HG03039 (cell line): ENCODE measurements at regions not wholly inside any gene's neighbourhood (a gene's known extent, or its start where the extent isn't known, plus 50 kb on each side); places are given as distances from the start of the nearest gene placed in this dataset.

Experiments
- ATAC-seq: cut with Tn5 transposase; IDR thresholded peaks from one replicate; pipeline ENCODE4 v1.9.1; 2021; ENCODE audit warnings: mild to moderate bottlenecking, moderate library complexity; ENCODE audit not compliant: unreplicated experiment

DNA sequence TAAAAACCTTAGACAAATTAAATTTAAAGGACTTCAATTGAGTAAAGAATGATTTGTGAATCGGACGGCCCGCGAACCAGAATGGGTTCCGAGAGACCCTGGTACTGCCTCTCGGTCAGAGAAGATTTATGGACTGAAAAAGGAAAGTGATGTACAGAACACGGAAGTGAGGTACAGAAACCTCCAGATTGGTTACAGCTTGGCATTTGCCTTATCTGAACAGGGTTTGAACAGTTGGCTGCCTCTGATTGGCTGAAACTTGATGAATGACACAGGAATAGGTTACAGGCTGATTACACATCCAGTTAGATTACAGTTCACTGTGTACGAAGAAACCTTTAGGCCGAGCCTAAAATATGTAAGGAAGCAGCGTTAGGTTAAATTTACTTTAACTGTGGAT, 156.5 kb upstream of the EGFLAM start:
- no peak for ATAC-seq

DNA sequence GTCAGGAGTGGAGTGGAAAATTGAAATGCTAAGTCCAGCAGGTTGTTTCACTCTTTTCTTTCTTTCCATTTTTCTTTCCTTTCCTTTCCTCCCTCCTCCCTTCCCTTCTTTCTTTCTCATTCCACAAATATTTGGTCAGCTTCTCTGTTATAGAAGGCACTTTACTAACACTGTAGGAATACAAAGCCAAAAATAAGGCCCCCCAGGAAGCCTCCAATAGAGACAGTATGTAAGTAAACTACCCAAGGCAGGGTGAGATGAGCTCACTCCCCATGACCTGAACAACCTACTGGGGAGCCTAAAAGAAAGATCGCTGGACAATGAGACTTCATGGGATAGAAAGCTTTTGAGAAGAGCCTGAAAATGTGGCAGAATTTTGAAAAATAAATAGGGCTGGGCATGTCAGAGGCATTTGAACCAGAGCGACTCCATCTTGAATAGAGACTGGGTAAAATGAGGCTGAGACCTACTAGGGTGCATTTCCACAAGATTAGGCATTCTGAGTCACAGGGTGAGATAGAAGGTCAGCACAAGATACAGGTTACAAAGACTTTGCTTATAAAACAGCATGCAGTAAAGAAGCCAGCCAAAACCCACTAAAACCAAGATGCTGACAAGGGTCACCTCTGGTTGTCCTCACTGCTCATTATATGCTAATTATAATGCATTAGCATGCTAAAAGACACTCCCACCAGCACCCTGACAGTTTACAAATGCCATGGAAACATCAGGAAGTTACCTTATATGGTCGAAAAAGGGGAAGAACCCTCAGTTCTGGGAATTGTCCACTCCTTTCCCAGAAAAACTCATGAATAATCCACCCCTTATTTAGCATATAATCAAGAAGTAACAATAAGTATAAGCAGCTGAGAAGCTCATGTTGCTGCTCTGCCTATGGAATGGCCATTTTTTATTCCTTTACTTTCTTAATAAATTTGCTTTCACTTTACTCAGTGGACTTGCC, 158.9 kb upstream of the EGFLAM start:
- no peak for ATAC-seq

DNA sequence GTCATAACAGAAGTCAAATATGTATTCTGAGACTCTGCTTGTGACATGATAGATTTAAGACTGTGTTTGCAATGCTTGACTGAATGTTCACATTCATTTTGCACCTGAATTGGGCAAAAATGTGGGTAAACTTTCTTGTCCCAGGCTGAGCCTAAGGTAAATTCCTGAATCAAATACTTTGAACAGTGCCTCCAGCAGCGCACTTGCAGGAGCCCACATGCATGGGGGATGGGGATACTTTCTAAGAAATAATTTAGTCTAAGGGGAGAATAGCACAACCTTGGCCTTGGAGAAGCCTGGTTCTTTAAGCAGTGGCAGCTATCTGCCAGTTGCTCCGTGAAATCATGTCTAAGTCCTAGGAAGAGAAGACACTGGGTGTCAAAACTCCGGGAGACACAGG, 163.5 kb upstream of the EGFLAM start:
- ATAC-seq = no peak

DNA sequence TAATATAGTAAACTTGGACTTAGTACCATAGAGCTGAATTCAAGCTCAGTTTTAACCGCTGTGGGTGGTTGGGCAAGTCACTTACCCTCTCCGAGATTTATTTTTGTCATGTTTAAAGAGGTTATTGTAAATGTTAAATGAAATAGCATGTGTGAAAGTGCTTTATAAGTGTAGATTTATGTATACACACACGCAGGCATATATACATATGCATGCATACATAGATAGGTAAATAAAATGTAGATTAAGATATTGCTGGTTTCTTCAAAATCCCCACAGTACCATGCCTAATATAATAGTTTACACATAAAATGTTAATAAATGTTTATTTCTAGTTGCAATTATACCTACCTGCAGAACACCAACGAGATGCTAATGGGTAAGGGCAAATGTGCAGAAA, 164.5 kb upstream of the EGFLAM start:
- ATAC-seq = no peak

DNA sequence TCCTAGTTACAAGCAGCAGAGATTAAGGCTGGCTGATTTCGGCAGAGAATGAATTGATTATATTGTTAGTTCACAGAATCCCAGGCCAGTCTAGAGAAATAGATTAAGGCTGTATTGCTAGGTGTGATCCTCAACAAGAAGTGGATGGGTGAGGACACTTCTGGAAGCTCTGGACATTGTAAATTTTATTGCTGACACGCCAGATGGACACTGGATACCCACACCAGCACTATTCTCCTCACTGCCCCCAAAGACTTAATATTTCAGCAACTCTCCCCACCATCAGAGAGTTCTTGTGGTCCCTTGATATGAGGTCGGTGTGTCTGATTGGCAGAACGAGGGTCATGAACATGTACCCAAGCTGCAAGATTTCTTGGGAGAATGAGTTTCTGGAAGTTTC, 171.6 kb upstream of the EGFLAM start:
- ATAC-seq = no peak

DNA sequence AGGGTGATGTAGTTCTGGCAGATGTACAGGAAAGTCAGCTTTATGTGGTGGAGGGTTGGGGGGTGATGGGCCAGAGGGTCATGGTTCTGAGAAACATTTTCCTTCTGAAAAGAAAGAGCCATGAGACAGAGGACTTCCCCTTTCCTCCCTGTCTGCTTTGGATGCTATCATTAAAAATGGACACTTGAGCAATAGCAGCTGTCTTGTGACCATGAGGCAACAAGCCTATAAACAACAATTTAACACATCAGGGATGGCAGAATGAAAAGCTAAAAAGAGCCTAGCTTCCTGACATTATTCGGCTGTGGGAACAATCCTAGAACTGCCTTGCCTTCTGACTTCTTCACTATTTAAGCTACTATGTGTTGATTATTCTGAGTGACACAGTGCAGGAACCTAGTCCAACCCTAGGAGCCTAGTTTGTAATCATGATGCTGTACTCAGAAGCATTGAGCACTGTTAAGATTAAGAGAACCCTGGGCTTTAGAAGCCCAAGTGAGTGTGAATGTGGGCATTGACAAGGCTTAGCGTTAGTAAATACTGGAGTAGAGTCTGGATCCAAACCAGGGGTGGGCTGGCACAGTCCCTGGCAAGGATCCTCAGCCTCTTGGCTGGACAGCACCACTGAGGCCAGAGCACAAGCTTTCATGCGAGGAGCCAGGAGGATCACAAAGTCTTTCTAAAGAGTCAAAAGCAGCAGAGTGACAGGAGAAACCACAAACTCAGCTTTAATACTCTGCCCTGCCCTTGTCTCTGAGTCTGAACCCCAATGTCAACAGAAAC, 178.5 kb upstream of the EGFLAM start:
- no peak for ATAC-seq

DNA sequence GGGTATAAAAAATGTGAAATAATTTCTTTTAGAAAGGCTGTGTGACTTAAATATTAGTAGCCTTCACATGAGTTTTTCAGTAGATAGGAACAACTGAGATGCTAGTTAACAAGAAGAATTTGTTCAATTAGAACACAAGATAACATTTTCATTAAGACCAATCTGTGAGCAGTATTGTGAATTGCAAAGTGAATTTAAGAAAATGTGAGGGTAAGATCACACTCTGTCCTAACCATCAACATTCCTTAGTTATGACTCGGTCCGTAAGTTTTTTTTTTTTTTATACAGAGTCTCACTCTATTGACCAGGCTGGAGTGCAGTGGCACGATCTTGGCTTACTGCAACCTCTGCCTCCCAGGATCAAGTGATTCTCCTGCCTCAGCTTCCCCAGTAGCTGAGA, 180.2 kb upstream of the EGFLAM start:
- no peak for ATAC-seq

DNA sequence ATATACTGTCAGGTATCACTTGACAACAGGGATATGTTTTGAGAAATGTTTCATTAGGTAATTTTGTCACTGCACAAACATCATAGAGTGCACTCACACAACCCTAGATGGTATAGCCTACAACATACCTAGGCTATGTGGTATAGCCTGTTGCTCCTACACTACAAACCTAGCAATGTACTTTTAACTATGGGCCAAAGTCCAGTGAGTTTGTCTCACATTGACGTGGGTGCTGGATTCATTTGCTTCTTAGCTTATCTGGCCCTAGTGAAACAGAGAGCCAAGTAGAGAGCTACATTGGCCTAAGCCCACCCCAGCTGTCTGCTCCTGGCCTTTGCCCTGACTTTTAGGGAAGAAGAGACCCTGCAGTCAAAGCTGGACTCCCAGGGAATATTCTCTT, 180.7 kb upstream of the EGFLAM start:
- ATAC-seq = no peak

DNA sequence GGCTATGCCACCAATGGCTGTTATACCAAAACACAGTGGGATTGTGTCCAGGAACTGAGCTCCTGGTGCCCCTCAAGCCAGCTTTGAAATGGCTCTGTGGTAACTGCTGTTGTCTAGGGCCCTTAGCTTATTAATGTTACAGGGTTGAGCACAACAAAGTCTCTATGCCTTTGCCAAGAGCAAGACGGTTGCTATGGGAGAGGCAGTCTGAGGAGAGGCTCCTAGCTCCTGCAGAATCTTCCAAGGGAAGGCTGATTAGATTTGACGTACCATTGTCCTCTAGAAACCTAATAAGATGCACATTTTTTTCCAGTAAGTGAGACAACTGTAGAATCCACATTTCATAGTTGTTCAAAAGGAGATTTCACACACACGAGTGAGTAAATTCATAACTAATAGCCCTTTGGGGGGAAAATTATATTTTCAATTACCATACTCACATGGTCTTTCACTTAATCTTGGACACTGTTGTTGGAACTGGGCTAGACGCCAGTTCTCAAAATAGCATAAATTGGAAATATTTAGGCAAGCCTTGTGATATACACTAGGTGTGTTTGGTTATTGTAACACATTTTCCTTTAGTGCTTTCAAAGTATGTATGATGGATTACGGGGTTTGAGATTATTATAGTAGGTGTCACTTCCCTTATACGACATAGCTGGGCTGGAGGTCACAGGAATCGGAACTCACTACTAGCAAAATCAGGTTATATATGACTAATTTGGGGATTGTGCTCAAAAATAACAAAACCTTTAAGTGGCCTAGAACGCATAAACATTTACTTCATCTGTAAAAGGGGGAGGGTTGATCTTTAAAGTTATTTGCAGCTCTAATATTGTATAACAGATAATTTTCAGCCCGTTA, 186.3 kb upstream of the EGFLAM start:
- no peak for ATAC-seq

DNA sequence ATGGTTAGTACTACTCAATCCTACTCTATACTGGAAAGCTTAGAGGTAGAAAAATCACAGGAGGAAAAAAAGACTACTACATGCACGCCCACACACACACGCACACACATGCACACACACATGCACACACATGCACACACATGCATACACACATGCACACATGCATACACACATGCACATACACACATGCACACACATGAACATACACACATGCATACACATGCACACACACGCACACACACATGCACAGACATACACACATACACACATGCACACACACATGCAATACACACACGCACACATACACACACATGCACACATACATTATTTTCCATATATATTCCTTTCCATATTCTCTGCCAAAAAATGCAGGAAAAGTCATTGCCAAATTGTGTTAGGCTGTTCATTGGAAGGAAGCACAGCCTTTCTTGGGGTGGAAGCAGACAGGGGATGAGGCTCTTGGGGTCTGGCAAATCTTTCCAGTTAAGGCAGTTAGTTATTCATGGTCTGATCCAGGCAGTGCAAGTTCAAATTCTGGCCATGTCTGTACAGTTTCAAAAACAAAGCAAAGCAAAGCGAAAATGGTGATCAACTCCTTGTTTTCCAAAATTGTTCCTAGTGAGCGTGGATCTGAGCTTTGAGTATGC, 187.9 kb upstream of the EGFLAM start:
- ATAC-seq = no peak

DNA sequence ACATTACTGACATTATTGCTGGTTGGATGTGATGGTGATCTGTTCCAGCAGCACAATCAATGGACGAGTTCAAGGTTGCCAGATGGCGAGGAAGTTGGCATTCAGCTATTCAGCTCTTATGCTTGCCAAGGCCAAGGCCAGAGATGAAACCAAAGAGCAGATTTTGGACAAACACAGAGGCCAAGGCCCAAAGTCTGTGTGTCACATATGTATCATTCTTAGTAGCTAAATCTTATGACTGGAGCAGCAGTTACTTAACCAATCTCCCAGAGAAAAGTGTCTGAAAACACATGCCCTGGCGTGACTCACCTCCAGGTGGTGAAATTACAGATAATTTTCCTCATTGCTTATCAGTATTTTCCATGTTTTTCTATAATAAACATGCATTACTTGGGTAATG, 189.0 kb upstream of the EGFLAM start:
- ATAC-seq = no peak

DNA sequence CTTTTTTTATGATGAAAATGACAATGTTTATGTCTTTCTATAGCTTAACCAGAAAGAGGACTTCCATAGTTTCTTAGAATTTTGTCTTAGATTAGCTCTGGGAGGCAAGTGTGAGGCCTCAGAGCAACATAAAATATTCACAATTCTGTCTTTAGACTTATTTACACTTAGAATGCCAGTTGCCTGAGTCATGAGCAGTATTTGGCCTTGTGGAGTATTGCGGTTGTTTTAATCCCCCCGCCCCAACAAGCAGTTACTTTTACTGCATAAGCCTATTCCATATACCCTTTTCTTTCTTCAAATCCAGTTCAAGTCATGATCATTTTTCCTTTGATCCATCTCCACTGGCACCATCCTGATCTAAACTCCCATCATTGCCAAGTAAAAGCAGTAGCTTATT, 198.0 kb upstream of the EGFLAM start:
- no peak for ATAC-seq

DNA sequence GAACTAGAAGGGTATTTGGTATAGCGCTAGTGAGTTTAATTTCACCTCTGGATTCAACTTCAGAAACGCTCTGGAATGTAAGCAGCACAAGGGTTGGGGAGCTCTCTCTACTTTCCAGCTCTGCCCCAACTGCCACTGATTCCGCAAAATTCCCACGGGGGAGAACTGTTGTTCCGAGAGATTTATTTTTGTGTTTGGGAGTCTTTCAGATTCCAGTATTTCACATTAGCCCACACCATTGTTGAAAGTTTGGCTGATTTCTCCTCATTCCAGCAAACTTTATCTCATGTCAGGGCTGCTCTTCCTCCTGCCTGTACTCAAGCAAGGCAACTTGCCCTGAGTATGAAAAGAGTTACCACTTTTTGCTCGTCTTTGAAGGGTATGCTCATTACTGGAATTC, 198.5 kb upstream of the EGFLAM start:
- no peak for ATAC-seq

DNA sequence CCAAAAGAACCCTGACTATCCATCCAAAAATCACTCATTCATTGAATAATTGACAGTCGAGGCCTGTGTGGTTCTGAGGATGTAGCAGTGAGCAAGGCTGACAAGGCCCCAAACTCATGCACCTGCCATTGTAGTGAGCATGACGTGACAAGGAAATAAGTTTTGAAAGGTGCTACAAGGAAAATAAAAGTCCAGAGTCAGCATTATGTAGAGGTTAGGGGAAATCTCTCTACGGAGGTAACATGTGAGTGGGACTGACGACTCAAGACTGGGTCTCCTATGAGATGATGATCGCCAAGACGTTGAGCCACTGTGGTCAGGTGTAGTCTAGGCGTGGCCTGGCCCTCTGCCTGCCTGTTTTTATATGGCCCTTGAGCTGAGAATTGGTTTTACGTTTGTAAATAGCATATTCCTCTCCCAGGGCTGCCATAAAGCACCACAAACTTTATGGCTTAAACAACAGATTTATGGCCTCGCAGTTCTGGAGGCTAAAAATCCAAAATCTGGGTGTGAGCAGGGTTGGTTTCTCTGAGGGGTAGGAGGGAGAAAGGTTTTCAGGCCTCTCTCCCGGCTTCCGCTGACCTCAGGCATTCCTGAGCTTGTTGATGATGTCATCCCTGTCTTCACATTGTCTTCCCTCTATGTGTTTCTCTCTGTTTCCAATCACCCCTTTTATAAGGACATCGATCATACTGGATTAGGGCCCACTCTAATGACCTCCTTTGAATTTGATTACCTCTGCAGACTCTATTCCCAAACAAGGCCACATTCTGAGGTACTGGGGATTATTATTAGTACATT, 206.4 kb upstream of the EGFLAM start:
- no peak for ATAC-seq

DNA sequence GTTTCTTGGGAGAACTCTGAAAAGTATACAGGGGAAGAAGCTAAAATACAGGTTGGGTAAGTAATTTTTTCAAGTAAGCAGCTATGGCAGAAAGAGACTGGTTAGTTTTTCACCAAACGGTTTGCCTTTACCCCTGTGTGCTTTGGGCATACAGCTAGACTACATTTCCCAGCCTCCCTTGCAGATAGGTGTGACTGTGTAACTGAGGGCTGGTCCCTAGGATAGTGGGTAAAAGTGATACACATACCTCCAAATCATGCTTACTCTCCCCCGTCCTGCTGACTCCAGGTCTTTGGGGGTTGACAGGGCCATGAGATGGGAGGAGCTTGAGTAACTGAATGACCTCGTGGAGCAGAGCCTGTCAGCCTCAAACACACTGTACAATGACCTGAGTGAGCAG, 208.6 kb upstream of the GDNF start:
- no peak for ATAC-seq

DNA sequence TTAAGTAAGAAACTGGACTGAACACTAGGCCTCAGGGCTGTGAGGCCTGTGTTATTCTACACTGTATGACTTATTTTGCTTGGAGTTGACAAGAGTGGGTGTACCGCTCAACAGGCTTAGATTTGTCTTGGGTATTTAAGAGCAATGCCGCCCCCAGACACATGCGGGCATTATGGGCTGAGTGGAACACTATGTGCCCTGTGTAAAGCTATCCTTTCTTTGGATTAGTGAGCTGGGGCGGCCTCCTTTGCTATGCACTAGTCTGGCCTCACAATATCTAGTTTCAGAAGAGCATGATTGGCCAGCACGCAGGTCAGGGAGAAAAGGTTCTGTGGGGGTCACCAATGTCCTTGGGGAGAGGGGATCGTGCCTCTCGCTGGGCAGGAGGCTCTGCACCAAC, 206.3 kb upstream of the GDNF start:
- no peak for ATAC-seq

DNA sequence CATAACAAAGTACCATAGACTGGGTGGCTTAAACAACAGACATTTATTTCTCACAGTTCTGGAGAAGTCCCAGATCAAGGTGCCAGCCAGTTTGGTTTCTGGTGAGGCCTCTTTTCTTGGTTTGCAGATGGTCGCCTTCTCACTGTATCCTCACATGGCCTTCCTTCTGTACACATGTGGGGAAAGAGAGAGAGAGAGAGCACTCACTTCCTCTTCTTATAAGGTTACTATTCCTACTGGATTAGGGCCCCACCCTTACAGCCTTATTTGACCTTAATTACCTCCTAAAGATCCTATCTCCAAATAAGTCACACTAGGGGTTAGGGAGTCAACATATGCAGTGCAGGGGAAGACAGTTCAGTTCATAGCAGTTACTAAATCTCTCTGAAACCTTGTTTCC, 205.6 kb upstream of the GDNF start:
- ATAC-seq = no peak

DNA sequence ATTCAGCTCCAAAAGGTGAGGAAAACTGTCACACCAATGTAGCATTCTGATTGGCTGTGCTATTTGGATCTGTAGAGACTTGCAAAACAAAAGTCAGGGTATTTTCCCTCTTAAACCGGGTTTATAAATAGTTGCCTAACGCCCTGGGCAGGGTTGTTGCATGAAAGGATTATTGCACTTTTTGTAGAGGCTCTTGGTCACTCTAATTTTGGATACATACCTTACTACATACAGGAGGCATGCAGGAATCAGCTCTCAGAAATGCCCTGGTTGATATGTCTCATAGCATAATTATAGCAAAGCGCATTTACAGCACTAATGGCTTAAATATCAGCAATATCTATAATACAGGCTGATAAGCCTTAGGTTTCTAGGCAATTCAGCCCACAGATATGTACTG, 200.0 kb upstream of the GDNF start:
- ATAC-seq = no peak

DNA sequence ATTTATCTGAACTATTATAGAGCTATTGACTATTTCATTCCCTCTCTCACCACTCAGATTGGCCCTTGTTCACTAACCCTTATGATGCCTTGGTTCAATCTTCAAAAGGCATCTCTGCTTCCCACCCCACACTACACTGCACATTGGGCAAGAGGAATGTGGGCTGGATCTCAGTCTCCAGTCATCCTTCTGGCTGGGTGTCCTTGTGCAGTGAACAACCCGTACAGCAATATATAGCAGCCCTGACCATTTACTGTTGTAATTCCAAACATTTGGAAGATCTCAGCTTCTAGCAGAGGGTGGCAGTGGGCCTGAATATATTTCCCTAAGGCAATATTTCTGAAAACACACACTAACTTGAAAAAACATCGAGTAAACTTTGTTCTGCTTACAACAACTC, 199.2 kb upstream of the GDNF start:
- ATAC-seq = no peak

DNA sequence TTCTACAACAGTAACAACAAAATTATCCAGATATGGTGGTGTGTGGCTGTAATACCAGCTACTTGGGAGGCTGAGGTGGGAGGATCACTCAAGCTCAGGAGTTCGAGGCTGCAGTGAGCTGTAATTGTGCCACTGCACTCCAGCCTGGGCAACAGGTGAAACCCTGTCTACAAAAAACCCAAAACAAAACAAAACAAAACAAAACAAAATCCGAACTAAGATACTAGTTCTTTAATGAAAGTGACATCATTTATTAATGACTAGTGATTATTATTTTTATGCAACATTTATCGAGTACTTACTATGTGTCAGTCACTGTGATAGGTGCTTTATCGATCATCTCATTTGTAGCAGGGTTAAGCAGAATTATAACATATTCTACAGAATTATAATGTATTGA, 196.9 kb upstream of the GDNF start:
- no peak for ATAC-seq
